Stimulated activated naive B cell treated with anti-CD40 and anti-IgM and Interleukin-4, amounts not matched to agents 10 μg/mL and 1 μg/mL and 100 μg/mL, for 72 hours (primary cell): ENCODE measurements at regions not wholly inside any gene's neighbourhood (a gene's known extent, or its start where the extent isn't known, plus 50 kb on each side); places are given as distances from the start of the nearest gene placed in this dataset.

Experiments used
- ATAC-seq, 2 donors: fragments of 150-1000 bp; cut with Tn5 transposase; replicated peaks; 2 replicates each; pipeline ENCODE4 v1.10.0; 2021; ENCODE audit warnings: moderate library complexity in 1 of 2
- DNase-seq: peaks from one replicate; pipeline ENCODE4 v3.0.0; 2021
- H3K27ac Mint-ChIP-seq: one replicate; pipeline ENCODE4 v1.8.0; 2022; ENCODE audit warnings: mild to moderate bottlenecking, mixed read lengths
- H3K27me3 Mint-ChIP-seq, 2 donors: one replicate each; pipeline ENCODE4 v1.8.0; 2022; ENCODE audit warnings: mixed read lengths in 2 of 2
- H3K36me3 Mint-ChIP-seq, 2 donors: one replicate each; pipeline ENCODE4 v1.8.0; 2022; ENCODE audit warnings: mixed read lengths in 2 of 2, mild to moderate bottlenecking in 1 of 2
- H3K4me1 Mint-ChIP-seq, 2 donors: one replicate each; pipeline ENCODE4 v1.8.0; 2022; ENCODE audit warnings: mixed read lengths in 2 of 2, mild to moderate bottlenecking in 1 of 2
- H3K4me3 Mint-ChIP-seq, 2 donors: one replicate each; pipeline ENCODE4 v1.8.0; 2022; ENCODE audit warnings: mild to moderate bottlenecking in 2 of 2, mixed read lengths in 2 of 2, moderate library complexity in 1 of 2
- H3K9me3 Mint-ChIP-seq, 2 donors: one replicate each; pipeline ENCODE4 v1.8.0; 2022; ENCODE audit warnings: mixed read lengths in 2 of 2, mild to moderate bottlenecking in 1 of 2

DNA sequence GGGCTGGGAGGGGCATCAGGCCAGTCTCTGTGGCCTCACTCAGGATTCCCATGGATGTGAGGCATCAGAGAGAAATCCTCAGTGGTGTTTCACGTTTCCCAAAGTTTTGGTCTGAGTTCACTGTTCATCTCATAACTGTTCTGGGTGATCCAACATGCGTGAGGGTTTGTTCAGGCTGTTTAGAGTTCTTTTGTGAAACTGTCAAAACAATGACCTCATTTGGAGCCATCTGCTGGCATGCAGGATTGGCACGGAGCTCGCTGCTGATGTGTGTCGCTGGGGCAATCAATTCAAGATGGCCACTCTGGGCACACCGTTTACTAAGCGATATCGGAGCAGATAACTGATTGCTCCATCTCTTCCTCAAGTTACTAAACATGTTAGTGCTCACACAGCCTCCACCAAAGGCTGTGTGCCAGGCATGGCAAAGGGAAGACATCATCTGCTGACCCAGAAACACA is 365.6 kb downstream of the WDR11 start:
- no peak for ATAC-seq
- no peaks in the 10 kb centered on the region for H3K36me3 Mint-ChIP-seq

DNA sequence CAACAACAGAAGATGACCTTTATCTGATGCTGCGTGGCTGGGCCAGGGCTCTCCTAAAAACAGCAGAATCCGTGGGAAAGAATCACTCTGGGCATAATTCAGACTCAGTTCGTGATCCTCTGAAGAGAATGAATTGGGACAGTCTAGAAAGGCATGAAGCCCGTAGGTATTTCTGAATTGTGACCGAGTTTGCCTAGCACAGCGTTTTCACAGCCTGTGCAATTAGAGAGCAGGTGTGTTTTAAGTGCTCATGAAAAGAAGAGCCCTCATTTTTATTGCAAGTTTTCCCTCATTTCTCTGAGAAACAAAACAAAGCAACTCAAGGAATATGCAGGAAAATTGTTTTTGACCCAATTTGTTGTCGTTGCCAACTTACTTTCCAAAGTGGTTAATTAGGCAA is 366.2 kb downstream of the WDR11 start:
- Mint-ChIP-seq H3K4me3 (no peak overlapping the region), H3K4me1 (no peaks in the 10 kb centered on the region), H3K27ac (no peak overlapping the region), H3K27me3 (no peaks in the 10 kb centered on the region), H3K9me3 (peaks cover 0 to 6% of the 10 kb centered on the region in 2 donors), H3K36me3 (no peaks in the 10 kb centered on the region)
- ATAC-seq (no peak), DNase-seq (no peak)

More for the DNA sequence above, 365.6 kb downstream of the WDR11 start:
- H3K27ac Mint-ChIP-seq = no peak overlapping the region
- no peak overlapping the region for H3K4me3 Mint-ChIP-seq
- H3K4me1 Mint-ChIP-seq = no peaks in the 10 kb centered on the region
- peaks cover 0 to 6% of the 10 kb centered on the region in 2 donors for H3K9me3 Mint-ChIP-seq
- no peaks in the 10 kb centered on the region for H3K27me3 Mint-ChIP-seq
- DNase-seq = no peak

GRCh38 chr10:121221072-121221471 is 369.9 kb downstream of the WDR11 start:
- Mint-ChIP-seq H3K27ac (no peak overlapping the region), H3K36me3 (no peaks in the 10 kb centered on the region), H3K27me3 (no peaks in the 10 kb centered on the region), H3K4me1 (no peaks in the 10 kb centered on the region), H3K9me3 (peaks cover 0 to 3% of the 10 kb centered on the region in 2 donors), H3K4me3 (no peak overlapping the region)
- no peak for DNase-seq
- no peak for ATAC-seq

- Mint-ChIP-seq H3K27me3 (no peaks in the 10 kb centered on the region), H3K36me3 (no peaks in the 10 kb centered on the region), H3K4me1 (no peaks in the 10 kb centered on the region), H3K27ac (no peak overlapping the region), H3K9me3 (peaks cover 0 to 3% of the 10 kb centered on the region in 2 donors), H3K4me3 (no peak overlapping the region)
- DNase-seq = no peak
- ATAC-seq = no peak
Observed at GRCh38 chr10:121221991-121222390, 370.8 kb downstream of the WDR11 start.

GRCh38 chr10:121222842-121223241 is 371.7 kb downstream of the WDR11 start:
- no peak overlapping the region for H3K27ac Mint-ChIP-seq
- DNase-seq = no peak
- no peaks in the 10 kb centered on the region for H3K27me3 Mint-ChIP-seq
- no peaks in the 10 kb centered on the region for H3K36me3 Mint-ChIP-seq
- no peaks in the 10 kb centered on the region for H3K4me1 Mint-ChIP-seq
- peaks cover 1 to 3% of the 10 kb centered on the region in 2 donors for H3K9me3 Mint-ChIP-seq
- no peak for ATAC-seq
- no peak overlapping the region for H3K4me3 Mint-ChIP-seq

DNA sequence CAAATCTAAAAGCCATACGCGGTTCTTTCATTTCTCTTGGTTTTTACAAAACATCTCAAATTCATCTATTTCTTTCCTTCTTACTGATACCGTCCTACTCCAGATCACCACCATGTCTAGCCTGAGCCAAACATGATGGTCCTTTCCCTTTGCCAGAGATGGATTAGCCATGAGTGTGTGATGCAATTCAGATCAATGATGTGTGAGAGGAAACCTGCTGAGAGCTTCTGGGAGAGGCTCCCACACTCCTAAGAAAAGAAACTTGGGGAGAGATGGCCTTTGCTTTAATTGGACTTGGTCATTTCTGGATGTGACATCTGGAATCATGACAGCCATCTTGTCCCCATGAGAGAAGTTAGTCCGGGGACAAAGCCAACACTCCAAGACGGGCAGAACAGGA is 367.2 kb downstream of the FGFR2 start:
- Mint-ChIP-seq H3K27me3 (no peaks in the 10 kb centered on the region), H3K36me3 (no peaks in the 10 kb centered on the region), H3K4me3 (no peak overlapping the region), H3K9me3 (peaks cover 0 to 3% of the 10 kb centered on the region in 2 donors), H3K27ac (no peak overlapping the region), H3K4me1 (no peaks in the 10 kb centered on the region)
- ATAC-seq (no peak), DNase-seq (no peak)

DNA sequence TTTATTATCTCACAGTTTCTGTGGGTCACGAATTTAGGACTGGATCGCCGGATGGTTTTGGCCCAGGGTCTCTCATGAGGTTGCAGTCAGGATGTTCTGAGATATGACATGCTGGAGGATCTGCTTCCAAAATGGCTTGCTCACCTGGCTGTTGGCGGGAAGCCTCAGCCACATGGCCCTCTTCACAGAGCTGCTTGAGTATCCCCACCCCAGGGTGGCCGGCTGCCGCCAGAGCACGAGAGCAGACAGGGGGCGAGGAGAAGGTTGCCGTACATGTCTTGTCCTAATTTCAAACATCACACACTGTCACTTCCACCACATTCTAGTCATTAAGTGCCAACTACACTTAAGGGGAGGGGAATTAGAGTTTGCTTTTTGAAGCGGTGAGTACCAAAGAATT is 365.8 kb downstream of the FGFR2 start:
- Mint-ChIP-seq H3K4me3 (no peak overlapping the region), H3K36me3 (no peaks in the 10 kb centered on the region), H3K4me1 (no peaks in the 10 kb centered on the region), H3K9me3 (peaks cover 4 to 8% of the 10 kb centered on the region in 2 donors), H3K27ac (no peak overlapping the region), H3K27me3 (no peaks in the 10 kb centered on the region)
- DNase-seq (no peak), ATAC-seq (no peak)

DNA sequence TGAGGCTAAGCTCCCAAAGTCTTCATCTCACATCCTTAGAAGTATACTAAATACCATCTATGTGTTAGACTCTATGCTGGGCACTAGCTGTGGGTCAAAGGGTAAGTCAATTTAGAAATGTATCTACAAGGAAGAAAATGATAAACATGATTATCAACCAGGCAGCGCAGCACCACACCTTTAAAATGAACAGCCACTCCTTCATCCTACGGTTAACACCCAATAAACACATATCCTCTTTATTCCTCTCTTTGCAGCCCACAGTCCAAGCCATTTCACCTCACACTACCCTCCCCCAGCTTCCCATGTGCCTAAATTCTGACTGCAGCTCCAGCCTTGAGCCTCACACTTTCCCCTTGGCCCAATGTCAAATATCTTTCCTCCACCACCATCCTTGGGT is 362.6 kb downstream of the FGFR2 start:
- no peak overlapping the region for H3K27ac Mint-ChIP-seq
- H3K36me3 Mint-ChIP-seq = peaks cover 0 to 5% of the 10 kb centered on the region in 2 donors
- no peaks in the 10 kb centered on the region for H3K27me3 Mint-ChIP-seq
- H3K4me1 Mint-ChIP-seq = no peaks in the 10 kb centered on the region
- no peak overlapping the region for H3K4me3 Mint-ChIP-seq
- DNase-seq (no peak), ATAC-seq (no peak)
- peaks cover 10% of the 10 kb centered on the region in 2 donors for H3K9me3 Mint-ChIP-seq

GRCh38 chr10:121236621-121237020 is 361.6 kb downstream of the FGFR2 start:
- peaks cover 10% of the 10 kb centered on the region in 2 donors for H3K9me3 Mint-ChIP-seq
- no peak overlapping the region for H3K27ac Mint-ChIP-seq
- DNase-seq (no peak), ATAC-seq (no peak)
- no peak overlapping the region for H3K4me3 Mint-ChIP-seq
- no peaks in the 10 kb centered on the region for H3K4me1 Mint-ChIP-seq
- H3K27me3 Mint-ChIP-seq = no peaks in the 10 kb centered on the region
- peaks cover 0 to 5% of the 10 kb centered on the region in 2 donors for H3K36me3 Mint-ChIP-seq

GRCh38 chr10:121237718-121238117 is 360.5 kb downstream of the FGFR2 start:
- no peak overlapping the region for H3K27ac Mint-ChIP-seq
- DNase-seq = no peak
- no peaks in the 10 kb centered on the region for H3K4me1 Mint-ChIP-seq
- H3K4me3 Mint-ChIP-seq = no peak overlapping the region
- no peaks in the 10 kb centered on the region for H3K27me3 Mint-ChIP-seq
- H3K9me3 Mint-ChIP-seq = peaks cover 10% of the 10 kb centered on the region in 2 donors
- peaks cover 0 to 5% of the 10 kb centered on the region in 2 donors for H3K36me3 Mint-ChIP-seq
- no peak for ATAC-seq

GRCh38 chr10:121240011-121240410 is 358.2 kb downstream of the FGFR2 start:
- Mint-ChIP-seq H3K9me3 (peaks cover 10 to 13% of the 10 kb centered on the region in 2 donors), H3K36me3 (peaks cover 0 to 5% of the 10 kb centered on the region in 2 donors), H3K4me1 (no peaks in the 10 kb centered on the region), H3K27ac (no peak overlapping the region), H3K27me3 (no peaks in the 10 kb centered on the region), H3K4me3 (no peak overlapping the region)
- DNase-seq (no peak), ATAC-seq (no peak)

DNA sequence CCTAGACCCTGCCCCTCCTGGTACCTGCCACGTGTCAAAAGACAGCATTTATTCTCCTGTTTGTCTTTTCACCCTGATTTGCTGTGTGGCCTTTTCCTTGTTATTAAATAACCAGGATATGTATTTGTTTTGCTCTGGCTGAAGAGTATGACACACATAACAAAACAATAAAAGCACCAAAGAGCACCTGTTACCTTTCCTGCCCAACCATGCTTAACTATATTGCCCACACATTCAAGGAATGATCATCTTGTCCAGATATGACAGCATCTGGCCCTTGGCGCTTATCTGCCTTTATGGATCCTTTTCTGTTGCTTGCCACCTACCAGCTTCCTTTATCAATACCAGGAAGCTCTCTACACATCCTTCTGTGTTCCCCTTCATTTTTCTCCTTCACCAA is 357.7 kb downstream of the FGFR2 start:
- Mint-ChIP-seq H3K36me3 (peaks cover 0 to 5% of the 10 kb centered on the region in 2 donors), H3K4me3 (no peak overlapping the region), H3K4me1 (no peaks in the 10 kb centered on the region), H3K27me3 (no peaks in the 10 kb centered on the region), H3K27ac (no peak overlapping the region), H3K9me3 (peaks cover 10 to 13% of the 10 kb centered on the region in 2 donors)
- DNase-seq = no peak
- no peak for ATAC-seq

- no peak overlapping the region for H3K27ac Mint-ChIP-seq
- H3K4me1 Mint-ChIP-seq = no peaks in the 10 kb centered on the region
- H3K9me3 Mint-ChIP-seq = peaks cover 10 to 13% of the 10 kb centered on the region in 2 donors
- peaks cover 0 to 5% of the 10 kb centered on the region in 2 donors for H3K36me3 Mint-ChIP-seq
- H3K4me3 Mint-ChIP-seq = no peak overlapping the region
- ATAC-seq (no peak), DNase-seq (no peak)
- H3K27me3 Mint-ChIP-seq = peaks cover 0 to 1% of the 10 kb centered on the region in 2 donors
Observed at GRCh38 chr10:121241337-121241736, 356.9 kb downstream of the FGFR2 start.

DNA sequence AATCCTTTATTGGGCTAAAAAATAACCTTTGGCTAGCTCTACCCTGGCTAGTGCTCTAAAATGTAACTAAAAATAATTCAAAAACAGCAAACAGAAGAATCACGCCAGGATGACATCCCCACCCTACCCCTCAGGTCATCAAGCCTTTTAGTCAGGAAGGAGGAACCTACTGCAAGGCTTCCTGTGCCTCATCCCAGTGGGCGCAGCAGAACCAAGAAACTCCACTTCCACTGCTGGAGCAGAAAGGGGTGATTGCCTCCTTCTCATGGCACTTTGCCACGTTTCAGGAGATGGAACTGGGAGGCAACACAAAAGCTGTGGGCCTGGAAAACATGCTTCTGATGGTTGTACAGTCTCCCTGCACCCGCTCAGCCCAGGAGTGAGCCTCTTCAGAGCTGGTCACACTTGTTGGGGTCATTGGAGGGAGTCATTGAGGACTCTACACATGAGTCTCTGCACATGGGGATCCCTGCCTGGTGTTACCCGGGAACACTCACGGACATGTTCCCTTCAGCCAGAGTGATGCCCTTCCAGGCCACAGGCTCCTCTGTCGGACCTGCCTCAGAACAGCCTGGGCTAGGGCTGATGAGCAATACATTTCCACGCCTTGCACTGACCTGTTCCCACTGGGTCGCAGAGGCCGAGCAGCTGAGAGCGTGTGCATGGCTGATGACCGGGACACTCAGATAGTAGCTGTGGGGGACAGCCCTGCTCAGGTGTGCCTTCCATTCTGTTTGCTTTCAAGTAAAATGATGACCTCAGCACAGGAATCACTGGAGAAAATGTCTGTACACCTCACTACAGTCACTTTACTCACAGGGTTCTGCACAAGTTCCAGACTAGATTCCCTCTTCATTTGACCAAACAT is 355.3 kb downstream of the FGFR2 start:
- H3K36me3 Mint-ChIP-seq = peaks cover 0 to 5% of the 10 kb centered on the region in 2 donors
- H3K27me3 Mint-ChIP-seq = peaks cover 0 to 4% of the 10 kb centered on the region in 2 donors
- peaks cover 6% of the 10 kb centered on the region in 2 donors for H3K9me3 Mint-ChIP-seq
- H3K4me1 Mint-ChIP-seq = no peaks in the 10 kb centered on the region
- no peak overlapping the region for H3K4me3 Mint-ChIP-seq
- ATAC-seq (no peak), DNase-seq (no peak)
- no peak overlapping the region for H3K27ac Mint-ChIP-seq

DNA sequence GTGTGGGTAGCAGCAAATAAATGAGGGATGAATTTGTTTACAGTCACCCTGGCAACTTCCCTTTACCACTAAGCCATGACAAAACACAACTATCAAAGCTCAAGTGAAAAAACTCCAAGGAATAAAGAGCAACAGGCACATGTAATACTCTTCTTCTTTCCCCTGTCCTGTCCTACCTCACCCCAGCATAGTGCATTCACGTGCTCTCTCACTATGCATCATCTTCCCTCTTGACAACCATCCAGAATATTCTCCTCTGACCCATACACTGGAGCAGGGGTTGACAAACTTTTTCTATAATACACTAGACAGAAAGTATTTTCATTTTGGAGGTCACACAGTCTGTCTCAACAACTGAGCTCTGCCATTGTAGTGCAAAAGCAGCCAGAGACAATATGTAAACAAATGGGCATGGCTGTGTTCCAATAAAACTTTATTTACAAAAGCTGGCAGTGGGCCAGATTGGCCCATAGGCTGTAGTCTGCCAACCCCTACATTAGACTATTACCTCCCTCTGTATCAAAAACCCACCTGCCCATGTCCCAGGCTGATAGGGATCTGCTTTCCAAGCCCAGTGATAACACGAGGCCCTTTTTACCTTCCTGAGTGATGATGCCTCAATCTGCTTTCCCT is 354.5 kb downstream of the FGFR2 start:
- peaks cover 0 to 4% of the 10 kb centered on the region in 2 donors for H3K27me3 Mint-ChIP-seq
- H3K27ac Mint-ChIP-seq = no peak overlapping the region
- no peaks in the 10 kb centered on the region for H3K36me3 Mint-ChIP-seq
- DNase-seq = no peak
- no peaks in the 10 kb centered on the region for H3K4me1 Mint-ChIP-seq
- ATAC-seq = no peak
- no peak overlapping the region for H3K4me3 Mint-ChIP-seq
- H3K9me3 Mint-ChIP-seq = peaks cover 0 to 2% of the 10 kb centered on the region in 2 donors
